Mesendoderm (in vitro differentiated cells): ENCODE measurements at regions not wholly inside any gene's neighbourhood (a gene's known extent, or its start where the extent isn't known, plus 50 kb on each side); places are given as distances from the start of the nearest gene placed in this dataset.

ENCODE experiments used
- DNase-seq: peaks from one replicate; pipeline ENCODE4 v3.0.0; 2013
- H2AK5ac ChIP-seq: 2 replicates; pipeline ENCODE4 v1.6.1; 2013; ENCODE audit warnings: low read length, inconsistent platforms
- H2BK120ac ChIP-seq: 2 replicates; pipeline ENCODE4 v1.6.1; 2013; ENCODE audit warnings: low read depth, mild to moderate bottlenecking, low read length, moderate library complexity, mixed read lengths
- H2BK15ac ChIP-seq: replicated peaks from 2 replicates; pipeline ENCODE4 v1.6.1; 2013; ENCODE audit warnings: low read depth, mild to moderate bottlenecking, moderate library complexity
- H2BK5ac ChIP-seq: 2 replicates; pipeline ENCODE4 v1.6.1; 2013; ENCODE audit warnings: low read length, inconsistent platforms
- H3K18ac ChIP-seq: 2 replicates; pipeline ENCODE4 v1.6.1; 2013; ENCODE audit warnings: mild to moderate bottlenecking, low read length, mixed read lengths
- H3K23ac ChIP-seq: one replicate; pipeline ENCODE4 v1.6.1; 2013; ENCODE audit warnings: low read length
- H3K27ac ChIP-seq: 2 replicates; pipeline ENCODE4 v1.5.1; 2013; ENCODE audit warnings: low read depth, mild to moderate bottlenecking, inconsistent platforms, low read length, moderate library complexity
- H3K27me3 ChIP-seq: 2 replicates; pipeline ENCODE4 v1.6.1; 2013; ENCODE audit warnings: low read length, control low read depth, mild to moderate bottlenecking, inconsistent platforms; ENCODE audit not compliant: insufficient read depth, poor library complexity
- H3K36me3 ChIP-seq: 2 replicates; pipeline ENCODE4 v1.6.1; 2013; ENCODE audit warnings: low read length, inconsistent platforms; ENCODE audit not compliant: control insufficient read depth, insufficient read depth
- H3K4ac ChIP-seq: one replicate; pipeline ENCODE4 v1.6.1; 2013; ENCODE audit warnings: low read depth, mild to moderate bottlenecking, low read length, moderate library complexity
- H3K4me1 ChIP-seq: 2 replicates; pipeline ENCODE4 v1.6.1; 2013; ENCODE audit warnings: low read depth, low read length, inconsistent platforms; ENCODE audit not compliant: control insufficient read depth
- H3K4me2 ChIP-seq: 2 replicates; pipeline ENCODE4 v1.6.1; 2013; ENCODE audit warnings: low read length
- H3K4me3 ChIP-seq: 2 replicates; pipeline ENCODE4 v1.5.1; 2013; ENCODE audit warnings: mild to moderate bottlenecking, low read length
- H3K56ac ChIP-seq: one replicate; pipeline ENCODE4 v1.6.1; 2013; ENCODE audit warnings: low read length
- H3K79me1 ChIP-seq: 2 replicates; pipeline ENCODE4 v1.6.1; 2013; ENCODE audit warnings: low read length, inconsistent platforms
- H3K79me2 ChIP-seq: 2 replicates; pipeline ENCODE4 v1.6.1; 2013; ENCODE audit warnings: mild to moderate bottlenecking, low read length; ENCODE audit not compliant: control insufficient read depth, insufficient read depth
- H3K9ac ChIP-seq: 2 replicates; pipeline ENCODE4 v1.6.1; 2013; ENCODE audit warnings: low read length, inconsistent platforms
- H4K5ac ChIP-seq: one replicate; pipeline ENCODE4 v1.6.1; 2013; ENCODE audit warnings: low read length
- H4K8ac ChIP-seq: one replicate; pipeline ENCODE4 v1.6.1; 2013; ENCODE audit warnings: low read depth, mild to moderate bottlenecking, control low read depth, low read length, moderate library complexity
- WGBS: extraction: QIAGEN DNeasy Blood & Tissue Kit; methylation state at CpG from one replicate; pipeline ENCODE4 v1.1.7; 2013; ENCODE audit warnings: low lambda C conversion rate, missing lambda C conversion rate; ENCODE audit not compliant: insufficient coverage; ENCODE audit errors: extremely low coverage; 5-methylcytosine and 5-hydroxymethylcytosine counted together

DNA sequence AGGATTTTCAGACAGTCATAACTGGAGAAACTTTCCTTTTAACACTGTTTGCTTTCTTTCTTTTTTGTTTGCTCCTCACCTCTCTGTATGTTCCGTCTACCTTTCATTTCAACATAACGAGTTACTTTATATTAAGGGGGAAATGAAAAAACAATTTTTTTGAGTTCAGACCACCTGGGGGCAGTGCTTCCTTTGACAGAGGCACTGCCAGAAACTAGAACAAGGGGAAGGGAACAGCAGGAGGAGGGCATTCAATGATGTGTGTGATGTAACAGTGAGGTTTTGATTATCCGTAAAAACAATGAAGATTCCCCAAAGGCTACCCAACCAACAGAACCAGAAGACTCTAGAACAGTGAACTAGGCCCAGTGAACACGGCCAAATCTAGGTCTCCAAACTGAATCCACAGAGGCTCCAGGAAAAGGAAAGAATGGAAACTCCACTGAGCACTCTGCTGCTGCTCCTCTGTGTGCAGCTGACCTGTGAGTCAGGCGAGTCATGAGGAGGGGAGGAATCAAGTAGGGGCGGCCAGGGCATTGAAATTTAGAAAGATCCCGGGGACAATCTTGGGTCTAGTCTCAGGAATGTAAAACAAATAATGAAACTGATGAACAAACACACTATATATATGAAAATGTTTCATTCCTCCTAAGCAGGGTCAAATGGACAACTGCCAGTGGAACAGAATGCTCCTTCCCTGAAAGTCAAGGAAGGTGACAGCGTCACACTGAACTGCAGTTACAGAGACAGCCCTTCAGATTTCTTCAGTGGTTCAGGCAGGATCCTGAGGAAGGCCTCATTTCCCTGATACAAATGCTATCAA, 323.5 kb downstream of the DAD1 start:
- Histone ChIP-seq H3K23ac (no peak overlapping the region), H3K27ac (no peak overlapping the region), H3K9ac (no peak overlapping the region), H3K79me2 (no peaks in the 10 kb centered on the region), H2BK5ac (no peak overlapping the region), H3K56ac (peak overlapping the region; percentile 53), H3K79me1 (no peaks in the 10 kb centered on the region), H3K27me3 (no peaks in the 10 kb centered on the region), H2BK120ac (no peak overlapping the region), H3K4me3 (no peak overlapping the region), H3K4me2 (no peak overlapping the region), H2BK15ac (no peak overlapping the region), H3K18ac (no peak overlapping the region), H3K4me1 (peaks cover 2% of the 10 kb centered on the region), H2AK5ac (no peak overlapping the region), H4K5ac (no peak overlapping the region), H3K36me3 (no peaks in the 10 kb centered on the region), H3K4ac (no peak overlapping the region), H4K8ac (no peak overlapping the region)
- DNase-seq, result peak; percentile 59
- no CpG with 5 or more reads among the region's 8 CpGs for WGBS

DNA sequence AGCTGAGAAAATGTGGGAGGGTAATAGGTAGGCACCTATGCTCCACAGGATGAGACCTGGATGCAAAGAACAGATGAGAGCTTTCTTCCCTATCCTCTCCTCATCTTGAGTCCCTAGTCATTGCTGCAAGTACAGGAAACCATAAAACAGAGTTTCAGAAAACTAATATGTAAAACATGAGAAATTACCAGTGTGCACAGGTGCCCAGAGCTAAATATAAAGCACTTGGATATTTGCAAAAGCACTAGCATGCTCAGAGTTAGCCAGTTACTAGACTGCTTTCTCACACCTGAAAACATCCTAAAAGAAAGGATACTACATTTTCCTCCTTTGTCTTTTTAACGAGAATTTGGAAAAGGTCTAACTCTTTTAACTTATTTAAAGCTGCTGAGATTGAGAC, 324.3 kb downstream of the DAD1 start:
- H3K18ac ChIP-seq, result no peak overlapping the region
- no peak overlapping the region for H3K56ac ChIP-seq
- H2BK15ac ChIP-seq, result no peak overlapping the region
- H4K5ac ChIP-seq, result no peak overlapping the region
- H2AK5ac ChIP-seq, result no peak overlapping the region
- no peak overlapping the region for H3K4me2 ChIP-seq
- H3K9ac ChIP-seq, result no peak overlapping the region
- no peak overlapping the region for H4K8ac ChIP-seq
- DNase-seq, result no peak
- H3K4me1 ChIP-seq, result peaks cover 2% of the 10 kb centered on the region
- H3K27me3 ChIP-seq, result no peaks in the 10 kb centered on the region
- no peak overlapping the region for H3K23ac ChIP-seq
- no peaks in the 10 kb centered on the region for H3K79me2 ChIP-seq
- H3K36me3 ChIP-seq, result no peaks in the 10 kb centered on the region
- no peak overlapping the region for H2BK120ac ChIP-seq
- no peak overlapping the region for H2BK5ac ChIP-seq
- H3K4me3 ChIP-seq, result no peak overlapping the region
- H3K4ac ChIP-seq, result no peak overlapping the region
- WGBS, result no CpG with 5 or more reads among the region's 1 CpG
- no peak overlapping the region for H3K27ac ChIP-seq
- H3K79me1 ChIP-seq, result no peaks in the 10 kb centered on the region

DNA sequence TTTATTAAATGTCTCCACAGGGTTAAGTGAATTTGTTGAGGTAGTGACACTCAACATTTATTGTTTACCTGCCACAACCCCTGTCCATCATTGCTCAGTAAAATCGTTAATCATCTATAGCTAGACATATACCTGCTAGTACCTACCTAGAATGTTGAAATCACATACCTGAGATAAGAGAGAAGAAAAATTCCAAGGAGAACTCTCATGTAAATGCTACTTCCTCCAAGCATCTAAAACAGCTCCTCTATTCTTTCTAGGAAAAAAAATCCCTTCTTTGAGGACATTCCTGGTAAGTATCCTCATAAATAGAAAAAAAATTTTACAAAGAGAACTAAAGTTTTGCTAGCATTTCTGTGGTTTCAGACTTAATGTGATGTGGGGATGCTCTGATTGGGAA, 325.1 kb downstream of the DAD1 start:
- peaks cover 2% of the 10 kb centered on the region for H3K4me1 ChIP-seq
- H3K23ac ChIP-seq, result no peak overlapping the region
- DNase-seq, result peak; percentile 16
- no peak overlapping the region for H2BK120ac ChIP-seq
- no peak overlapping the region for H4K5ac ChIP-seq
- no peaks in the 10 kb centered on the region for H3K79me2 ChIP-seq
- H3K4me2 ChIP-seq, result no peak overlapping the region
- H3K27ac ChIP-seq, result no peak overlapping the region
- H3K36me3 ChIP-seq, result no peaks in the 10 kb centered on the region
- H3K56ac ChIP-seq, result no peak overlapping the region
- no peak overlapping the region for H3K18ac ChIP-seq
- H3K9ac ChIP-seq, result no peak overlapping the region
- no peak overlapping the region for H3K4me3 ChIP-seq
- no peak overlapping the region for H2AK5ac ChIP-seq
- no CpG with 5 or more reads among the region's 1 CpG for WGBS
- H3K4ac ChIP-seq, result no peak overlapping the region
- H3K27me3 ChIP-seq, result no peaks in the 10 kb centered on the region
- no peak overlapping the region for H2BK15ac ChIP-seq
- no peaks in the 10 kb centered on the region for H3K79me1 ChIP-seq
- no peak overlapping the region for H4K8ac ChIP-seq
- H2BK5ac ChIP-seq, result no peak overlapping the region

DNA sequence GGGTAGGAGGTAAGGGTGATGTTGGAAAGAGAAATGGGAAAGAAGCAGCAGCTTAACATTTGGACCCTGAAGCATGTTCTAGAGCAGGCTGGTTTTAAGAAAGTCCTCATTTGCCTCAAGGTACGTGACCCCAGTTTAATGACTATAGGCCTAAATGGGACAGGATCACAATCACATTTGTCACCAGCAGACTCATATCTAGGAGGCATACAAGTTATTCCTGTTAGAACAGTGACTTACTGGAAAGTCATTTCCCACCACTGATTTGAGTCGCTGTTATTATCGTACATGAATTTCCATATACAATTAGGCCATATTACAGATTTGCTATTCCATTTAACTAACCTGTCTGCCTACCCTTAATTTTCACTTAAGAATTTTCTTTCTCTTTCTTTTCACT, 326.1 kb downstream of the DAD1 start:
- Histone ChIP-seq H3K79me1 (no peaks in the 10 kb centered on the region), H3K36me3 (no peaks in the 10 kb centered on the region), H3K27me3 (no peaks in the 10 kb centered on the region), H3K4ac (no peak overlapping the region), H3K23ac (no peak overlapping the region), H3K4me3 (no peak overlapping the region), H3K9ac (no peak overlapping the region), H2AK5ac (no peak overlapping the region), H2BK120ac (no peak overlapping the region), H3K27ac (no peak overlapping the region), H2BK5ac (no peak overlapping the region), H3K56ac (no peak overlapping the region), H4K5ac (no peak overlapping the region), H3K18ac (no peak overlapping the region), H2BK15ac (no peak overlapping the region), H4K8ac (no peak overlapping the region), H3K4me2 (no peak overlapping the region), H3K4me1 (peaks cover 2% of the 10 kb centered on the region), H3K79me2 (no peaks in the 10 kb centered on the region)
- no CpG with 5 or more reads among the region's 3 CpGs for WGBS
- no peak for DNase-seq

DNA sequence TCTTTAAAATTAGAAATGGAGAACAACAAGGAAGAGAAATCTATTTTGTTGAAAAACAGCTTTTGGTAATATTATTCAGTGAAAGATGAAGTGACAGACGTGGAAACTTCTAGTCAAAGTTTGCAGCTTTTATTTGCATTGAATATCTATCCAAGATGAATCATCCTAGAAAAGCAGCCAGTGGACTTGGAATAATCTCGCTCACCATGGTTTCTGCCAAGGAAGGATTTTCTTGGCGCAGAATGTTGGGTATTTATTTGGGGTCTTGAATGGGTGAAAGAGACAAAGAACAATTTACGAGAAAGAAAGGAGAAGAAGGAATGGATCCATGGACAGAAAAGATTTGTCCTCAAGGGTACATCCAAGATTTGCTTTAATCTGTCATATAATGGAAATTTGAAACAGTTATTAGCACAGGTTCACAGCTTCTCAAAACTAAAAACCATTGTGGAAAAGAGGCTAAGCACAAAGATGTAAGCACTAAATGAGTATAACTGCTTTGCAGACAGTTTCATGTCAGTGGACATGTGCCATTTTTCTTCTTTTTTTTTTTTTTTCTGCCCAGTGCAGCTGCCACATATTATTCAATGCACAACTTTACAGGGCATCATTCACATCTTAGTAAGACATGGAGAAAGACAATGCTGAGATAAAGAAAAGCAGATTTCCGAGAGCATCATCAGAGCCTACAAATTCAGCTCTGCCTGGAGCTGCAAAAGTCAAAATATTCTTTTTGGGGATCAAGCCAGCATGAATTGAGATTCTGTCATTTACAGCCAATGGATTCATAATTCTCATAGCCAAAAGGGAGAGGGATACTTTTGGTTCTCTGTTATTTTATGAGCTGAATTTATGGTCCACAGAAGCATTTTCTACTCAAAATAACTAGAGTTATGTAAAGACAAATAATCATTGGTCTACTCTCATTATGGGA, 333.7 kb downstream of the DAD1 start:
- Histone ChIP-seq H3K36me3 (no peaks in the 10 kb centered on the region), H3K56ac (no peak overlapping the region), H3K27ac (no peak overlapping the region), H3K4me1 (no peaks in the 10 kb centered on the region), H3K23ac (no peak overlapping the region), H2BK15ac (no peak overlapping the region), H3K18ac (no peak overlapping the region), H3K4me2 (no peak overlapping the region), H3K79me1 (no peaks in the 10 kb centered on the region), H2AK5ac (no peak overlapping the region), H4K8ac (no peak overlapping the region), H4K5ac (no peak overlapping the region), H3K79me2 (no peaks in the 10 kb centered on the region), H2BK5ac (no peak overlapping the region), H3K4me3 (no peak overlapping the region), H3K4ac (no peak overlapping the region), H3K27me3 (no peaks in the 10 kb centered on the region), H2BK120ac (no peak overlapping the region), H3K9ac (no peak overlapping the region)
- WGBS, result no CpG with 5 or more reads among the region's 5 CpGs
- DNase-seq, result no peak
